NCI-H2081 treated with DMSO at 0.1 percent for 48 hours (cell line): ENCODE measurements at regions not wholly inside any gene's neighbourhood (a gene's known extent, or its start where the extent isn't known, plus 50 kb on each side); places are given as distances from the start of the nearest gene placed in this dataset.

Experiments
- DNase-seq: peaks from one replicate; lab custom pipeline; 2025; lab: John Stamatoyannopoulos, UW

DNA sequence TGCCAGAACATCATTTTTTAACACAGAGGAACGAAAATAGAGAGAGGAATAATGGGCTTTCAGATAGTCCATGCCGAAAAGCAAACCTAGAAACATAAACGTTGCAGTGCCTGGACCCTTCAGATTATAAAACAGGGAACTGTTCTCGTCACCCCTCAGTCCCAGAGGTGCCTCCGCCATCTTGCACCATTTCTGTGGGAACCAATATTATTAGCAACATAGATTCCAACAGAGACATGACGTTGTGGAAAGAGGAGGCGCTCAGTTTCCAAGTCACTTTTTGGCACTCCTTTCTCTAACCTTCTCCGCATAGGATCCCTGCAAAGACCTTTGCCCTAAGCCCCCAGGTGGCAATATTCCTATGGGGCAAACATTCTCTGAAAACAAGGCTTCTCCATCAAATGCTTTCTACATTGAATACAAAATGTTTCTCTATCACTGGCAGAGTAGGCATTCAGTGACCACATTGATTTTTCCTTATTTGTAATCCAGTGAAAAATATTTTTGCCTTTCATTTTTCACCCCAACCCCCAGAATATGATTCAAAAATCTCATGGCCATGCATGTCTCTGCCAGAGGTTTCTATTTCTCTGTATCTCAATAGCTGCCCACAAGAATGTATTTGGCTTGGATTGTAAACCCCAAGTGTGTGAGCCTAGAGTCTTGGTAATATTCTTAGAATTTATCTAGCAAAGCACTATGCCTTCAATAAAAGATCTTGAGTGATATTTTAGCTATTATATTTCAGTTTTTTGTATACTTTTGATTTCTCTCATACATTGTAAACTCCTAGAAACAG is 500.8 kb upstream of the WWC1 start:
- no peak for DNase-seq

DNA sequence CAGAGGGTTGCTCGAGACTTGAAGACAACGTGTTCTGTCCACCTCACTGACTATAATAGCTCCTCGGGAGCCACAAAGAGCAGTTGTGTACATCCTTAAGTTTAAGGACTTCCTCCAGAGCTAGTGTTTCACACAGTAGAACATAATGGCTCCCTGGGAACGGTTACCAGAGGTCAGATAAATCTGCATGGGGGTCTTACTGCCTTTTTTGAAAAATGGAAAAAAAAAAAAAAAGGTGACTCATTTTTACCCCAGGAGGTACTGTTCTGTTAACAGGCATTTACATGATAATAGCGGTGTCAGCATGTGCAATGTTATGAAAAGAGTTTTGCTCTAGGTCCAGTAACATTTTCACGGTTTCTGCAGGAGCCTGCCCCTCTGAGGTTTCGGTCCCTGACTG is 498.9 kb upstream of the WWC1 start:
- DNase-seq = no peak

DNA sequence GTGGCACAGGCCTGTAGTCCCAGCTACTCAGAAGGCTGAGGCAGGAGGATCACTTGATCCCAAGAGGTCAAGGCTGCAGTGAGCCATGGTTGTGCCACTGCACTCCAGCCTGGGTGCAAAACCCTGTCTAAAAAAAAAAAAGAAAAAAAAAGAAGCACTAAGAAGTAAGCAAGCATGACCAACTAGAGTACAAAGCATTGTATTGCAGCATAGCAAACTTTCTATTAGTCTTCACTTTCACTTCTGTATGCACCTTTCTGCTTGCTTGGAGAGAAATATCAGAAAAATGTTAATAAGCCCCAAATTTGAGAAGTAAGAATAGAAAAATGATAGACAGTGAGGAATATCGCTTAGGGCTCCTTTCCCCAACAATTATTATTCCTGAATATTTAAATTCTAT is 497.7 kb upstream of the WWC1 start:
- DNase-seq = no peak

DNA sequence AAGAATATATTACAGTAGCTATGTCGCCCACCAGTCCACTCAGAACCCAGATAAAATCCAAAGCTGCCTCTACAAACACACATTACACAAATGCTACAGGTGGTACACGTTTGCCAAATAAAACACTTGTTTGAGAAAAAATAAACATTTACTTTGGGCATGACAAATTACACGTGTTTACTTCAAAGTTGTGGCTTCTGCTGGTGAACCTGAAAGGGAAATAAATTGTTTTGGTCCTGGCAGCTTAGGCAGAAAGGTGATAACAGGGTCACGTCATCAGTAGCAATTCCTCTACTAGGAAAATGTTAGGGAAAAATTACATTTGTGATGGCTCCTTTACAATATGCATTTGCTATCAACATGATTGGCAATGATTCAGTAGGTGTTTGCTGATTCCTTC is 497.3 kb upstream of the WWC1 start:
- no peak for DNase-seq

DNA sequence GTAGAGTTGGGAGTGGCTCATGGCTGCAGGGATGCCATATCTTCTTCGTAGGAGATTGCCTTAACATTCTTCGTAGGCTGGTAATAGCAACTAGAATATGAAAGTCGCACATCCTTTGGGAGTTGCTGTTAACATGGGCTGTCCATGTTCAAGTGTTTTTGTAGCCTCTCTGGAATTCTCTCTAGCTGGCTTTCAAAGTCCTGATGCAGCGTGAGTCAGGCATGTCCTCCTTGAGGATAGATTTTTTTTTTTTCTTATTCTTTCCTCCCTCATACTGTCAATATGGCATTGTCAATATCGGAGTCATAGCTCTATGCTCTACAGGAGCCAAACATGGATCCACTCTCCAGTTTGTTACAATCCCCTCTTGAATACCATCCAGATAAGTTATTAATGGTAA is 494.8 kb upstream of the WWC1 start:
- DNase-seq = no peak

DNA sequence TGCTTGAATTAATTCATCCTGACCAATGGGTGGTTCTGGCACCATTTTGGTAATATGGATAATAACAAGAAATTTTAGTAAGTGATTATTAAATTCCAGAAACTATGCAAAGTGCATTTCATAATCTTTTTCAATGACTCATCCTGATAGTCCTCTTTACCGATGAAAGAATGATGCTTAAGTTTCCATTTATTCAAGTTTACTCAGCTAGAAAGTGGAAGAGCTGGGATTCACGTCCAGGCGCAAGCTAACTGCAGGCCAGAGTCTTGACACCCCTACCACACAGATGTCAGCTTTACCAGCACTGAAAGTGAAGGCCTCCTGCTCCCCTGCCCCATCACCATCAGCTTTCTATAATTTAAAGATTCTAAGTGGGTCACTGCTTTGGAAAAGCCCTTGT is 493.5 kb upstream of the WWC1 start:
- DNase-seq = no peak

DNA sequence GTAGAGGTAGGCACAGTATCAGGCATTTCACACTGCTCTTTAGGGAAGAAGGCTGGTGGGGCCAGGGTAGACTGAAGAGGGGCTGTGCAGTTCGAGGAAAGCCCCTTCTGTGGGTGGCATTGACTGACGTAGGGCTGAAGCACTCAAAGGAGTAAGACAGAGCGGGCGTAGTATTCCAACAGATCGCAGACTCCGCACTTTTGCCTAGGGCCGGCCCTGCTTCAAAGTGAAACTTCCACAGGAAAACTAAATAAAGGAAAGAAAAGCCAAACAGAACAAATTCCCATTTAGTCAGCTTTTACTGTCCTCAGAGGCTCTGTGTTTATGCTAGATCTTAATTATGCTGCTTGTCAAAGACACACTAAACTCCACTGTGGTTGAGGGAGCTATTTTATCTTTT is 493.0 kb upstream of the WWC1 start:
- no peak for DNase-seq

DNA sequence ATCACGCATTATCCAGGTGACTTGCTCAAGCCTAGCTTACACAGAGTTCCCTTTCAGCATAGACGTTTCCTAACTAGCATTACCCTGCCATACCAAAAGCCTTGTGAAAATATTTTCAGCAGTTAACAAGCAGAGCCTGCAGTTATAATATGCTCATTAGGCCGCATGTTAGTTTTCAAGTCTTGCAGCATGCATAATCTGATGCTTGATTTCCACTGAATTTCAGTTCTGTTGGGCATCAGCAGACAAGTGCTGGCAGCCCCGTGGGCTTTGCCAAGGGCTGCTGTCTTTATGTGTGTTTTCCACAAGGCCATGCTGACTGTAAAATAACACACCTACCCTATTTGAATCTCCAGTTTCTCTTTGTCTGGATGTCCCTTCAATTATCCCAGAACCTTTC is 491.0 kb upstream of the WWC1 start:
- DNase-seq = no peak

DNA sequence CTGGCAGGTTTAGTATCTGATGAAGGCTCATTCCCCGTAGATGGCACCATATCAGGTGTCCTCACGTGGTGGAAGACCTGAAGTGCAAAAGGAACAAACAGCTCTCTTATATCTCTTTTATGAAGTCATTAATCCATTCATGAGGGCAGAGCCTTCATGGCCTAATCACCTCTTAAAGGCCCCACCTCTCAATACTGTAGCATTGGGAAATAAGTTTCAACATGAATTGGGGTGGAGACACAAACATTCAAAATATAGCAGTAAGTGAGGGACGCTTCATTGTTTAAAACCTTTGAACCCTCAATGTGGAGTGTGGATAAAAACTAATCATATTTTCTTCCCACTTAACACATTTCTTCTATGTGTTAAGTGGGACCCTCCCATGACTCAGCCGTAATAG is 489.4 kb upstream of the WWC1 start:
- DNase-seq = no peak

DNA sequence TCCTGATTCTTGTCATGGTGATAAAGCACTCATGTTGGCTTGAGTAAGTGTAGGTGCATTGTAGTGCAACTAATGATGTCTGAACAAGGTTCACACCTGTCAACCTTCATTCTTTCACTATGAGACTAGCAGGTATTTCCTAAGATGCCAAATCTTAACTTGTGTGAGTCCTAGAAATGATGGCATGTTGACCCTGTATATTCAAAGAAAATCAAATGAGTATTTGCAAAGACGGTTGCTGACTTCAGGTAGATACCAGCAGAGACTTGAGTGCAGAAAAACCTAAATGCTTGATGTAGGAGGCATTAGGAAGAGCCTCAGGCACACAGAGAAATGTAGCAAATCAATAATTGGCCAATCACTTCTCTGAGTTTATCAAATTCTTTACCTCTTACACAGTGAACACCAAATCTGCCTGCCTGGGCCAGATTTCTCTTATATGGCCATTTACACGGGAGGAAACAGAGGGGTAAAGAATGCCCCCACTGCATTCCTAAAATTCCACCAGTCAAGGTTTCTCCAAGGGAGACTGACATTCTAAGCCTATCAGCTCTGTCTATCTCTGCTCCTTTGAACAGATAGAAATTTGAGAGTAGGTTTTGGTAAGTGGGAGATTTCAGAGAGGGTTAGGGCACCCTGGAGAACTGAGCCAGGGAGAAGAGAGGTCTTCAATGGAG is 488.6 kb upstream of the WWC1 start:
- no peak for DNase-seq

DNA sequence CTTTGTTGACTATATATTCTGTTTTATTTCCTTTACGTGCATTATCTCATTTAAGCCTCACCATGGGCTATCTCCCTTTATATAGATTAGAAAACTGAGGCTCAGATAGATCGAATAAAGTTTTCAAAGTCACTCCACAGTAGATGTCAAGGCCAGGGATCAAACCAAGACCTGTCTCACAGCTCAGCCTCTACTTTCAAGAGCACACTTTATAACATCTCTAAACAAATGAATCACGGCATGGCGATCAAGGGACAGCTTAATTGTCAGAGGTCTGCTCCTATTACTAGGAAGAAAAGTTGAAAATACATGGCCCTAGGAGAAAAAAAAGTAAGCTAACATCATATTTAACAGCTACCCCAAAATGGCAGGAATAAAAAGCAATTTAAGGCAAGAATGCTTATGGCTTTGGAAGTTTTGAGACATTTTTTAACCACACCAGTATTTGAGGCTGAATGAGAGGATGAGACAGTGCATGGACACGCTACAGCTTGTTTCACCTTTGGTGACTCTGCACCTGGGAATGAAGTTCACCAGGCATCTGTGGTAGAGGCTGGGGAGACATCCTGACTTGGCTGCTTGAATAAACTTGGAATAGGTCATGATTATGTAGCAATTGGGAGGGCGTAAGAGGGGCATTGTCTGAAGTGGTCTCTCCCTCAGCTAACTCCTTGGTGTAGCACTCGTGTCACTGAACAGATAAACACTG is 486.8 kb upstream of the WWC1 start:
- DNase-seq = no peak

DNA sequence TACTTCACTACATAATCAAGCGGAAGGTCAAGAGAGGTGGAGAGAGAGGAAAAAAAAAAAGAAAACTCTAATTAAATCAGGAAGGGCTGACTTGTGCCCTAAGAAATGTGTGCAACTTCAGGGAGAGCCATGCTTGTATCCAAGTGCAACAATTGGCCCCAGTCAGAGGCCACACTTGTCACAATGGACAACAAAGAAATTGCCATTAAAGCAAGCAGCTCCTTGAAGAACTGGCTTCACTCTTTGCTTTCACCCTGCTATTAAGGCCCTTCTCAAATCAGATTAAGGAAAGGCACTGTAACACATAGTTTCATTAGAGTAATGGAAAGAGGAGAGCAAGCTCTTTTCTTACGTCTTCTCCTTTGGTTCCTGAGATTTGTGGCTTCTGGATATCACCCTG is 480.9 kb upstream of the WWC1 start:
- DNase-seq = no peak

DNA sequence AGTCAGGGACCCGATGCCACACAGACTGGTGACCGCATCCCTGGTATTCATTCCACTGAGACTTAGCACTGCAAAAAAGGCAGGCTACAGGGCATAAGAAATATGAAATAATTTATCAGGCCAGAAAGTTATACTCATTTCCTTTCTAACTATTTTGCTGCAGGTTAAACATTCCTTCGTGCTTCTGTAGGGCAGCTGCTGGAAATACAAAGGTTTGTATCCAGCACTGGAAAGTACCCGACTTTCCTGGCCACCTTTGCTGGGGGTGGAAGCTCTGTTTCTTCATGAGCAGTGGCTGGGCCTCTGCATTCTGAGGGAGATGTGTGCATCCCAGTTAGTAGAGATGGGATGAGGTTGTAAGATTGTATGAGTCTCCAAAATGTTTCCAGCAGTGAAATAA is 478.6 kb upstream of the WWC1 start:
- DNase-seq = no peak

DNA sequence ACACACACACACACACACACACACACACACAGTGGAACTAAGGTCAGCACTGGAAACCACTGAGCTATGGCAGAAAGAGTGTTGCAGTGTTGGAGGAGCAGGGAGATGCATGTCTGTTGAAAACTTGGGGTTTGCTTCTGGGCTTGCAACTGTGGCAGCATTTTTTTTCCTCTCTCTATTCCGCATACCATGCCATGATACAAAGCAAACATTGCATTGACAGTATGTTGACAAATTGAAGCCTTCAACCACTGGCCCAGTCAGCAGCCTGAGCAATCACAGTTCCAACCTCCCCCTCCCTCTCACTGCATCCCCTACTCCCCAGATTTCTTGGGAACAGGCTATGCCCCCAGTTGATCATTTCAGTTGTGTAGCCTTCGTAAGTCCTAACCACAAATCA is 478.1 kb upstream of the WWC1 start:
- no peak for DNase-seq

DNA sequence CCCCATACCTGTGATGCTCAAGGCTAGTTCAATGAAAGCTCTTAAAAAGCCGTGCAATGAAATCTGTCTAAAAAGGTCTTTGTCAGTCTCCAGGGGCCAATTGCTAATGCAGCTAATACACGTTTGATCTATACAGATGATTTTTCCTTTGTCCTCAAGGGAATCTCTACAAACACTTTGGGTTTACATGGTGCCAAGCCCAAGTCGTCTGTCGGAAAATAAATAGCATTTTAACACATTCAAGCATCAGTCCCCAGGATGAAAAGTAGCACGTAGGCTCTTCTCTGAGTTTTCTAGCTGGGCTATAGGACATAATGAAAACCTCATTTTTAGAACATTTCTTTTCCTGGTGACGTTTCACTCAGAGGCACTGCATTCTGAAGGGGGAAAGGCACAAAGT is 477.4 kb upstream of the WWC1 start:
- no peak for DNase-seq

DNA sequence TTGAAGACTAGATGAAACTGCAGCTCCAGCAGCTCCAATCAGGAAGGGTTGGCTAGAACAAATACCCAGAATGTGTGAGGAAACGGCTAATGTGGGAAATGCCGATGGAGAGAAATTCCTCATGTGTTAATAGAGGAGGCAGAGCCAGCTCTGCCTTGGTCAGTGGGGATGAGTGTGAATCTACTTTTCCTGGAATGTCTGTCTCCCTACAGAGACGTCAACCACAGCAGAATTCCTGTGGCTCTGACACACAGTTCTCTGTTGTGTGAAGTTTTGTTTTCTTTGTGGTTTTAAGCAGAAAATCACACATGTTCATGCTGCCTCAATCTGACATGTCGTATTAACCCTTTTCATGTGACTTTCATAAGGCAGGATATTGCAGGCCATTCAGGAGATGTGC is 476.6 kb upstream of the WWC1 start:
- DNase-seq = no peak

DNA sequence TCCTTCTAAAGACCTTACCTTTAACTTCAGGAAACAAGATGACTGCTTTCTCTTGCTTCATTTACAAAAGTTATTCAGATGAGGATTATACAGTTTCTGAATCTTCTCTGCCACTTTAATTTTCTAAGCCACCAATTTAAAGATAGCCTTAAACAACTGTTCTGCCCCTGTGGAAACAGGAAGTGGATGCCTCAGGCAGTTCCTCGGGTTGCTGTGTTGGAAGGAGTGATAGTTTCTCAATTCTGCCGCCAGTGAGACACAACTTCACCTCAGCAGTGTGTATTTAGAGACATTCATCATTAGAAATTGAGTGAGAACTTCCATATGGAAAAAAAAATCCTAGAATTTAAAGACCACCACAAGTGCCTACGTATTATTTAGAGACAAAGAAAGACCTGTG is 475.1 kb upstream of the WWC1 start:
- DNase-seq = no peak

DNA sequence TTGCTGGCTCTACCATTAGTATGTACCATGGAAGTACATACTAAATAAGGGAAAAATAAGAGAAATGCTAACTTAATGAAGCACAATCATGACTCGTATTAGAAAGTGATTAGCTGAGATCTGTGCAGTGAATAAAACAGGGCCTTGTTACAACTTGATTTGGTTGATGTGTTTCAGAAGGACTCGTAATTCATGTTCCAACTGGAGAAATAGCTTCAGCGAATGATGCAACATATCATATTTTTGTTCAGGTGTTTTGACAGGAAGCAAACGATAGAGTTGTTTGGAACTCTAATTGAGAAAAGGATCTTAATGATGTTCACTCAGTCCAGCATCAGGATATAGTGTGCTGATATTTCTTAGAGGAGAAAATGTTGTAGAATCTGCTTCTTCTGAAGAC is 474.6 kb upstream of the WWC1 start:
- no peak for DNase-seq

DNA sequence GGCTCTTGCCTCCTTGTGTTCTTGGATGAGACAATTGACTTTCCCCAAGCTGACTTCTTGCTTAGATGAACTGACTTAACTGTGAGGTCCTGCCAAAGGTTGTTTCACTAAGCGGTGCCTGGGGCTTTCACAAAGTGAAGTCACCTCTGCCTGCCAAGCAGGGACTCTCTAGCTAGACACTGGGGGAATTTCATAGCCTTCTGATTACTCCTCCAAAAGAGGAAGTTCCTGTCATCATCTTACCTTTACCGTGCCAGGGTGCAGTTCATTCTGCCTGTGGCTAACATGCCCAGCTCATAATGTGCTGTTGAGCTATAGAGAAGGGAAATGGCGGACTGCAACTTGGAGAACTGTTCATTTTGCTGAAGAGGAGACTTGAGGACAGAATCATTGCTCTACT is 472.0 kb upstream of the WWC1 start:
- DNase-seq = no peak

DNA sequence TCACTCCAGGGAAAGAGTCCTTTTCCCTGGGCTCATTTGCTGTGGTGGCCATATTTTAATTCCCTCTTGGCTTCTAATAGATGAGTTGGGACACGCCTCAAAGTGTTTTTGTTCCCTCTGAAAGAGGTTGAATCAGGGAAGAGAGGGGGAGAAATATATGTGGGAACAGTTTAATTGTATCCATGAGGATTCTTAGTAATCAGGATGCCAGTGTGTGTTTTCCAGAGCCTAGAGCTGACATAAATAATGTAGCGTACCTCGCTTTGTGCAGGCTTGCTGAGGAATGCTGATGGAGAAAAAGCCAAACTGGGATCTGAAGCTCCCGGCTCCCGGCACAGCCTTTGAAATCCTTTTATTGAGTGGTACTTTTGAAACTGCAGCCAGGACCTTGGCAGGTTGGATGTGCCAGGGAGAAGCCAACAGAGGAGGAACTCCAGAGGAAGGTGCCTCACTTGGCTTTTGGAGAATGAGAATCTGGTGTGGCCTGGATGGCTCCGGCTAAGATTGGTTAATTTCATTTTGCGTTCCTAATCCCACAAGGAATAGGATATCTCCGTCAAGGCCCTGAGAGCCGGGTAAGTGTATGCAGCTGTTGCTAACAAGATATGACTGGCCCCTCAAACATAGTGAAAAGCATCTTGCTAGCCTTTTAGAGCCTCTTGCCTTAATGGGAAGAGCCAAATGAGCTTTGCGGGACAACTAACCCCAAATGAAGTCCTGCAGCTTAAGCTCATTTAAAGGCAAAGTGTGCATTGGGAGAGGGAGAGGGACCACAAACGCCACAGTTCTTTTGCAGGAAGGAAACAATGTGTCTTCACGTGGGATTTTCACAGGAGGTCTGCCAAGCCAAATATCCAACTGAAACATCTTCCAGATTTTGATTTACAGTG is 471.1 kb upstream of the WWC1 start:
- no peak for DNase-seq

DNA sequence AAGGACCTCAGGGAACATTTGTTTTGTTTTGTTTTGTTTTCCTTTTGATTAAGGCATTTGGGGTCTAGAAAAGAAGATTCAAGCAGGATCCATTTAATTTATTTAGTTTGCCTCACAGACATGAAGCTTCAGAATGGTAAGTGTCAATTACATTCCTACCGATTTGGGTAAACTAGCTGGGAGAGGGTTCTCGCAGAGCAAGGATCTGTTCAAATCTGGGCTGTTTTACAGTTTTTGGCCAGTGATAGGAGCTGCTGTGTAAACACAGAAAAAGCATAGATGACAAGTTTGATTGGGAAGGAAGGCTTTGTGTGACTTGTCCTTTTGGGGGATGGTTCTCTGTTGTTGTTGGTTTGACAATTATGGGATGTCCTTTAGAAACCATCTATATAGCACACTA is 470.3 kb upstream of the WWC1 start:
- DNase-seq = no peak

DNA sequence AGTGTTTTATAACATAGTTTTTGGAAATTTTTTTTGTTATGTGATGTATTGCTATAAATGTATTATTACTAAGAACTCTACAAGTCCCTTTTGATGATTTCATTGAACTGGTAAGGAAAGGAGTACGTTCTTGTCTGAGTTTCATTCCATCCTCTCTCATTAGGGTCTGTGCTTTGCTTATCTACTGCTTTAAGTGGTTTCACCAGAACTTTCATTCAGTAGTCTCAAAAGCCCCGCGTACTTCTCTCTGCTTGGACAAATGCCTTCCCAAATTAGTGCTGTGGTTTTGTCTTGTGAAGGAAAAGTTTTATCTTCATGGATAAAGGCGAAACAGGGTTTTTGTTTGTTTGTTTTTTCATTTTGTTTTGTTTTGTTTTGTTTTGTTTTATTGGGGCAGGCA is 469.8 kb upstream of the WWC1 start:
- DNase-seq = no peak
